ENCODE measurements at regions not wholly inside any gene's neighbourhood (a gene's known extent, or its start where the extent isn't known, plus 50 kb on each side); places are given as distances from the start of the nearest gene placed in this dataset.

DNA sequence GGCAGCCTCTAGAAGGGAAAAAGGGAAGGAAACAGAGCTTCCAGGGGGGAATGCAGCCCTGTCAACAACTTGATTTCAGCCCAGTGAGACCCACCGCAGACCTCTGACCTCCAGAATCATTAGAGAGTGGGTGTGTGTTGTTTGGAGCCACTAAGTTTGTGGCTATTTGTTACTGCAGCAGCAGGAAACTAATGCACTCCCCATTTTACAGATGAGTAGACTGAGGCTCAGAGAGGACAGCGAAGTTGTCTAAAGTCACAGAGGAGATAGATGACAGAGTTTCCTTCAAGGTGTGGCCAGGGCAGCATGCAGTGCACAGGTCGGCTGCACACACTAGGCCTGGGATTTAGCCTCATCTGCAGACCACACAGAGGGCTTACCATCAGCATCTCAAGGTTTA is 81.8 kb upstream of the ALDH1L1 start:
- H3K27me3 ChIP-seq (ENCODE audit: low read depth) = no peaks in the 10 kb centered on the region
- H3K9me3 ChIP-seq = no peaks in the 10 kb centered on the region
- H3K4me3 ChIP-seq = no peak overlapping the region
- DNase-seq (ENCODE audit: low spot score in 2 of 2) = no peak
- peaks cover 18% of the 10 kb centered on the region for H3K4me1 ChIP-seq
- in situ Hi-C loops (cut with MboI; ENCODE audit: low sequenced_read_pairs) = no loop called here
- H3K36me3 ChIP-seq (replicated peaks) = no peaks in the 10 kb centered on the region

DNA sequence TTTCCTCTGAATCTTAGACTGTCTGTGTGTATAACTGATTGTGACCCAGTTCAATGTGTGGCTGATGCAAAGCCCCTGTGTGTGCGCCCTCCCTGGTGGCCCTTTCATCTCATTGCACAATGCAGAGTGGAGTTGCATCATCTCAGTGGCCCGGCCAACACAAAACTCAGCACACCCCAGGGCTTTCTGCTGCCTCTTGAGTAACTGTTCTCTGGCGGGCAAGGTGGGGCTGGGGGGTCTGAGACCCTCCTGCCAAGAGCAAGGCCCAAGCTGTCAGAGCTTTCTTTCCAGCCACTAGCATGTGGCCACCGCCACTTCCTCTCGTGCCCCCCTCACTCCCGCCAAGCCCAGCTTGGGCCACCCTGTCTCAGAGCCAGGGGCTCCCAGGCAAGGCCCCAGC is 80.7 kb upstream of the ALDH1L1 start:
- H3K4me3 ChIP-seq = no peak overlapping the region
- DNase-seq (ENCODE audit: low spot score in 2 of 2) = peak; percentile 49 to 79
- in situ Hi-C loops (cut with MboI; ENCODE audit: low sequenced_read_pairs) = no loop called here
- H3K36me3 ChIP-seq (replicated peaks) = no peaks in the 10 kb centered on the region
- H3K27me3 ChIP-seq (ENCODE audit: low read depth) = no peaks in the 10 kb centered on the region
- no peaks in the 10 kb centered on the region for H3K9me3 ChIP-seq
- peaks cover 12% of the 10 kb centered on the region for H3K4me1 ChIP-seq

GRCh38 chr3:126259411-126260391 is 79.3 kb upstream of the ALDH1L1 start:
- no peaks in the 10 kb centered on the region for H3K27me3 ChIP-seq (ENCODE audit: low read depth)
- in situ Hi-C loops (cut with MboI; ENCODE audit: low sequenced_read_pairs) = no loop called here
- peak in 1 of 2 experiments; percentile 60 for DNase-seq (ENCODE audit: low spot score in 2 of 2)
- H3K4me3 ChIP-seq = no peak overlapping the region
- no peaks in the 10 kb centered on the region for H3K36me3 ChIP-seq (replicated peaks)
- peaks cover 12% of the 10 kb centered on the region for H3K4me1 ChIP-seq
- no peaks in the 10 kb centered on the region for H3K9me3 ChIP-seq

DNA sequence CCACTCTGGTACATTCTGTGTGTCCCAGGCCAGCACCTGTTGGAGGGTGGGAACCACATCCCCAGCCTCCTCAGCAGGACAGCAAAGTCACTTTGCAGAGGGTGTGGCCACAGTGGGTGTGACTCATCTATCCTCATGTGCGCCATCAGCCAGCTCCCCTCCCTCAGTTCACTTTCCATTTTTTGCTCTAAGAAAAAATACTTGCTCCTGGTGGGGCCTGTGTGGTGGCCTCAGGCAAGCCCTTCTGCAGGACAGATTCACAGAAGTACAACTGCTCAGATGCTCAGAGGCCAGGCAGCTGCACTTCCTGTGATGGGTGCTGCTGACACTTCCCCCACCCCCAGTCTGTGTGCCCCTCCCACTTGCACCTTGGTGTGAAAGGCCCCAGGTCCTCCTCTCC is 78.3 kb upstream of the ALDH1L1 start:
- Histone ChIP-seq H3K27me3 (ENCODE audit: low read depth) (no peaks in the 10 kb centered on the region), H3K36me3 (replicated peaks) (no peaks in the 10 kb centered on the region), H3K4me3 (no peak overlapping the region), H3K4me1 (peaks cover 12% of the 10 kb centered on the region), H3K9me3 (no peaks in the 10 kb centered on the region)
- no peak for DNase-seq (ENCODE audit: low spot score in 2 of 2)
- in situ Hi-C loops (cut with MboI; ENCODE audit: low sequenced_read_pairs) = no loop called here

DNA sequence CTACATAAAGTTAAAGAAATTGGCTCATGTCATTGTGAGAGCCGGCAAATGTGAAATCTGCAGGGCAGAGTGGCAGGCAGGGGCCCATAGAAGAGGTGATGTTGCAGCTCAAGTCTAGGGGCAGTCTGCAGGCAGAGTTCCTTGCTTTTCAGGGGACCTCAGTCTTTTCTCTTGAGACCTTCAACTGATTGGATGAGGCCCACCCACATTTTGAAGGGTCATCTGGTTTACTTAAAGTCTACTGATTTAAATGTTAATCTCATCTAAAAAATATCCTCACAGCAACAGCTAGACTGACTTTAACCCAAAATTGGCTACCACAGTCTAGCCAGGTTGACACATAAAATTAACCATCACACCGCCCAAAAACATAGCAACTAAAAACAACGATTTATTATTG is 77.6 kb upstream of the ALDH1L1 start:
- Histone ChIP-seq H3K4me3 (no peak overlapping the region), H3K9me3 (no peaks in the 10 kb centered on the region), H3K36me3 (replicated peaks) (no peaks in the 10 kb centered on the region), H3K27me3 (ENCODE audit: low read depth) (no peaks in the 10 kb centered on the region), H3K4me1 (peaks cover 12% of the 10 kb centered on the region)
- DNase-seq (ENCODE audit: low spot score in 2 of 2) = no peak
- in situ Hi-C loops (cut with MboI; ENCODE audit: low sequenced_read_pairs) = no loop called here

DNA sequence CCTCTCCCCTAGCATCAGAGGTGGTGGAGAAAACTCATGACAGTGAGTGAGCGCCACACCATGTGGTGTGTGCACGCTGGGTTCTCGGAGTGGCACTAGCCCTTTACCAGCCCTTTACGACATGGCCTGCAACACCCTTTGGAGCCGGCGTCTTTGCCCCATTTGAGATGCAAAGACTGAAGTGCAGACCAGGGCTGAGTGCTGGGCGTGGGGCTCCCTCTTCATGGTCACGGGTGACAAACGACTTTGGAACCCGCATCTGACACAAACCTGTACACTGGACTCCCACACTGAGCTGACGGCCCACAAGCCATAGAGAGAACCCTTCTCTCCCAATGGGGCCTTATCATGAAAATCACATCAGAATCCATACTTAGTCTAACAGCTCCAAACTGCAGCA is 76.8 kb upstream of the ALDH1L1 start:
- H3K9me3 ChIP-seq = no peaks in the 10 kb centered on the region
- H3K36me3 ChIP-seq (replicated peaks) = no peaks in the 10 kb centered on the region
- no peak overlapping the region for H3K4me3 ChIP-seq
- no peaks in the 10 kb centered on the region for H3K27me3 ChIP-seq (ENCODE audit: low read depth)
- in situ Hi-C loops (cut with MboI; ENCODE audit: low sequenced_read_pairs) = no loop called here
- H3K4me1 ChIP-seq = peaks cover 18% of the 10 kb centered on the region
- no peak for DNase-seq (ENCODE audit: low spot score in 2 of 2)

DNA sequence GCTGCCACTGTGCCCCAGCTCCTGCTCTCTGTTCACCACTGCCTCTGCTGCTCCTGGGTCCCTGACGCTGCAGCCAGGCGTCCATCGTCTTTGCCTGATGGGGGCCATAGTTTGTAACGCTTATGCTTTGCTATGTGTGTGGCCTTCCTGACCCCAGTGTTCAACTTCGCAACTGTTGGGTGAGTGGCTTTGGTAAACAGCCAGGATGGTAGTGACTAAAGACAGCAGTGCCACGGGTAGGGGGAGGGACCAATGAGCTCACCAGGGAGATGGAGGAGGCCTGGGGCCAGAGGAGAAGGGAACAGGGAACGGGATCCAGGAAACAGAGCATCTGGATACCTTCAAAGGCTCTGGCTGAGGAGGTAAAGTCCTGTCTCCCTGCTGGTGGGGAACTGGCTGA is 75.9 kb upstream of the ALDH1L1 start:
- Histone ChIP-seq H3K36me3 (replicated peaks) (no peaks in the 10 kb centered on the region), H3K9me3 (no peaks in the 10 kb centered on the region), H3K4me3 (no peak overlapping the region), H3K27me3 (ENCODE audit: low read depth) (no peaks in the 10 kb centered on the region), H3K4me1 (peaks cover 22% of the 10 kb centered on the region)
- in situ Hi-C loops (cut with MboI; ENCODE audit: low sequenced_read_pairs) = no loop called here
- DNase-seq (ENCODE audit: low spot score in 2 of 2) = no peak

- no peak for DNase-seq (ENCODE audit: low spot score in 2 of 2)
- no peak overlapping the region for H3K4me3 ChIP-seq
- in situ Hi-C loops (cut with MboI; ENCODE audit: low sequenced_read_pairs) = no loop called here
- no peaks in the 10 kb centered on the region for H3K27me3 ChIP-seq (ENCODE audit: low read depth)
- no peaks in the 10 kb centered on the region for H3K9me3 ChIP-seq
- no peaks in the 10 kb centered on the region for H3K36me3 ChIP-seq (replicated peaks)
- peaks cover 32% of the 10 kb centered on the region for H3K4me1 ChIP-seq
Observed at GRCh38 chr3:126253072-126253471, 72.7 kb upstream of the ALDH1L1 start.

GRCh38 chr3:126252373-126252772 is 72.0 kb upstream of the ALDH1L1 start:
- no peaks in the 10 kb centered on the region for H3K27me3 ChIP-seq (ENCODE audit: low read depth)
- in situ Hi-C loops (cut with MboI; ENCODE audit: low sequenced_read_pairs) = no loop called here

DNA sequence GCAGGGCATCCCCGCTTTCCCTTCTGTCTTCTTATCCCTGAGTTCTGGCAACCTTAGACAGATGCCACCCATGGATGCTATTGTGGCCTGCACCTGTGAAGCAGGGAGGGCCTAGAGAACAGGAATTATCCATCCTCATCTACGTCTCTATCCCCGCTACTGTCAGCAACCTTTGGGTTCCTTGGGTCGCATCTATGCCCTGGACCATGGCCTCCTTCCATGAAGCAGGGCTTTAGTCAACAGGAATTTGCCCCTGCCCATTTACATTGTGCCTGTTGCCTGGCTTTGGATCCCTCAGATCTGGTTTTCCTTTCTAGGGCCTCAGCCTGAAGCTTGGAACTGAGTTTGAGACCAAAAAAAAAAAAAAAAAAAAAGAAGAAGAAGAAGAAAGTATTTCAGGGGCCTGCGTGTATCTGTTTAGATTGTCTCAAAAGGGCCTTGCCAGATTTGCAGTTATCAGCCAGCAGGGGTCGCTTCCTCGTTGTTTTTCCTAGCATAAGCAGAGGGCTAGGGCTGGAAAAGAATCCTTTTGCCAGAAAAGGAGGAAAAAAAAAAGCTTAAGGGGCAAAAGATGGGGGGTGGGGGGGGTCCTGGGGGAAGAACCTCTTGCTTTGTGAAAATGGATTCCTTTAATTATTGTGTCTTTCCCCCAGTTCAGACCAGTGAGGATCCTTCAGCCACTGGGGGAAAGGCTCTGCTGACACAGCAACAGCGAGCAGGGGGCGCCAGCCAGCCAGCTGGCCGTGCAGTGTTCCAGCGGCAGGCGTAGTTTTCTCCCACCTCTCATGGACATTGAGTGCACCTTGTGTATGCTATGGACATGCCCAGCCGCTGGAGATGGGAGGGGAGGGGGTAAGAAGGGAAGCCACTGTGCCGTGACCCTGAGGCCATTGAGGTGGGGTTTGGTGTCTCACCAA is 65.7 kb upstream of the ALDH1L1 start:
- no peaks in the 10 kb centered on the region for H3K9me3 ChIP-seq

More at GRCh38 chr3:126252373-126252772, 72.0 kb upstream of the ALDH1L1 start:
- no peaks in the 10 kb centered on the region for H3K9me3 ChIP-seq
- DNase-seq (ENCODE audit: low spot score in 2 of 2) = no peak
- peaks cover 32% of the 10 kb centered on the region for H3K4me1 ChIP-seq
- H3K36me3 ChIP-seq (replicated peaks) = no peaks in the 10 kb centered on the region
- H3K4me3 ChIP-seq = no peak overlapping the region

More for the DNA sequence above, 65.7 kb upstream of the ALDH1L1 start:
- no peaks in the 10 kb centered on the region for H3K27me3 ChIP-seq (ENCODE audit: low read depth)
- in situ Hi-C loops (cut with MboI; ENCODE audit: low sequenced_read_pairs) = no loop called here
- peaks cover 17% of the 10 kb centered on the region for H3K4me1 ChIP-seq
- H3K4me3 ChIP-seq = no peak overlapping the region
- peak; percentile 36 to 73 for DNase-seq (ENCODE audit: low spot score in 2 of 2)
- no peaks in the 10 kb centered on the region for H3K36me3 ChIP-seq (replicated peaks)
